Neuronal stem cell (in vitro differentiated cells): ENCODE measurements at regions not wholly inside any gene's neighbourhood (a gene's known extent, or its start where the extent isn't known, plus 50 kb on each side); places are given as distances from the start of the nearest gene placed in this dataset.

ENCODE experiments used
- DNase-seq: peaks from one replicate; pipeline ENCODE4 v3.0.0-alpha.2; 2013; ENCODE audit warnings: low spot score
- H2AFZ ChIP-seq: one replicate; pipeline ENCODE4 v1.6.1; 2013; ENCODE audit warnings: mild to moderate bottlenecking, low read length, inconsistent platforms
- H2AK5ac ChIP-seq: 2 replicates; pipeline ENCODE4 v1.6.1; 2013; ENCODE audit warnings: low read depth, mild to moderate bottlenecking, inconsistent platforms, low read length, moderate library complexity, mixed read lengths
- H2BK120ac ChIP-seq: 2 replicates; pipeline ENCODE4 v1.6.1; 2013; ENCODE audit warnings: low read depth, mild to moderate bottlenecking, inconsistent platforms, low read length, moderate library complexity, mixed read lengths
- H2BK12ac ChIP-seq: one replicate; pipeline ENCODE4 v1.6.1; 2013; ENCODE audit warnings: low read length, inconsistent platforms
- H2BK15ac ChIP-seq: 2 replicates; pipeline ENCODE4 v1.6.1; 2013; ENCODE audit warnings: mild to moderate bottlenecking, low read length, inconsistent platforms, mixed read lengths
- H2BK5ac ChIP-seq: one replicate; pipeline ENCODE4 v1.6.1; 2013; ENCODE audit warnings: inconsistent platforms, mild to moderate bottlenecking, low read length, moderate library complexity
- H3K14ac ChIP-seq: one replicate; pipeline ENCODE4 v1.6.1; 2013; ENCODE audit warnings: low read length, inconsistent platforms
- H3K18ac ChIP-seq: 2 replicates; pipeline ENCODE4 v1.6.1; 2013; ENCODE audit warnings: low read length, inconsistent platforms
- H3K23ac ChIP-seq: 2 replicates; pipeline ENCODE4 v1.6.1; 2013; ENCODE audit warnings: low read depth, mild to moderate bottlenecking, mixed read lengths, low read length, inconsistent platforms; ENCODE audit not compliant: poor library complexity
- H3K27ac ChIP-seq: replicated peaks from 3 replicates; pipeline ENCODE4 v1.5.1; 2013; ENCODE audit warnings: low read length, inconsistent platforms
- H3K27me3 ChIP-seq, 3 experiments: 2 replicates each; pipeline ENCODE4 v1.6.1; 2013; ENCODE audit warnings: low read length in 3 of 3, mild to moderate bottlenecking in 2 of 3, inconsistent platforms in 1 of 3, low read depth in 1 of 3, mixed read lengths in 1 of 3, moderate library complexity in 1 of 3; ENCODE audit not compliant: control insufficient read depth in 3 of 3, insufficient read depth in 3 of 3
- H3K36me3 ChIP-seq, 2 donors: replicated peaks in 1 of 2; 2 replicates each; pipeline ENCODE4 v1.6.1; 2013; ENCODE audit warnings: low read length in 2 of 2; ENCODE audit not compliant: control insufficient read depth in 2 of 2, insufficient read depth in 2 of 2
- H3K4ac ChIP-seq: 2 replicates; pipeline ENCODE4 v1.6.1; 2013; ENCODE audit warnings: inconsistent platforms, mild to moderate bottlenecking, low read length, moderate library complexity
- H3K4me1 ChIP-seq, 2 donors: 1 replicate in 1 of 2; 2 replicates in 1 of 2; pipeline ENCODE4 v1.6.1; 2013; ENCODE audit warnings: low read length in 2 of 2, low read depth in 1 of 2; ENCODE audit not compliant: control insufficient read depth in 2 of 2, insufficient read depth in 1 of 2
- H3K4me2 ChIP-seq: one replicate; pipeline ENCODE4 v1.6.1; 2013; ENCODE audit warnings: mild to moderate bottlenecking, low read length, inconsistent platforms; ENCODE audit not compliant: insufficient read depth, poor library complexity, severe bottlenecking
- H3K4me3 ChIP-seq, 2 donors: 2 replicates each; pipeline ENCODE4 v1.5.1; 2013; ENCODE audit warnings: low read length in 2 of 2, mild to moderate bottlenecking in 2 of 2, inconsistent platforms in 1 of 2, moderate library complexity in 1 of 2
- H3K79me1 ChIP-seq: one replicate; pipeline ENCODE4 v1.6.1; 2013; ENCODE audit warnings: low read depth, mild to moderate bottlenecking, inconsistent platforms, low read length, moderate library complexity
- H3K9ac ChIP-seq: one replicate; pipeline ENCODE4 v1.6.1; 2013; ENCODE audit warnings: mild to moderate bottlenecking, low read depth, low read length, inconsistent platforms; ENCODE audit not compliant: poor library complexity
- H3K9me3 ChIP-seq, 2 donors: replicated peaks in 1 of 2; 2 replicates each; pipeline versions ENCODE3 to v1.6.1; 2013; ENCODE audit warnings: low read length in 2 of 2, mild to moderate bottlenecking in 2 of 2, inconsistent platforms in 1 of 2, low read depth in 1 of 2, mixed read lengths in 1 of 2, moderate library complexity in 1 of 2; ENCODE audit not compliant: control insufficient read depth in 2 of 2, insufficient read depth in 1 of 2
- H4K8ac ChIP-seq: one replicate; pipeline ENCODE4 v1.6.1; 2013; ENCODE audit warnings: low read depth, mild to moderate bottlenecking, inconsistent platforms, low read length, moderate library complexity
- H4K91ac ChIP-seq: one replicate; pipeline ENCODE4 v1.6.1; 2013; ENCODE audit warnings: low read length, low read depth, mild to moderate bottlenecking, inconsistent platforms; ENCODE audit not compliant: poor library complexity
- WGBS, 2 donors: extraction: QIAGEN DNeasy Blood & Tissue Kit; methylation state at CpG; one replicate each; pipeline ENCODE4 v1.1.7; 2013; ENCODE audit warnings: missing lambda C conversion rate in 2 of 2, mixed read lengths in 1 of 2; ENCODE audit not compliant: insufficient read length in 2 of 2, insufficient replicate concordance in 1 of 2; ENCODE audit errors: extremely low coverage in 2 of 2; 5-methylcytosine and 5-hydroxymethylcytosine counted together

DNA sequence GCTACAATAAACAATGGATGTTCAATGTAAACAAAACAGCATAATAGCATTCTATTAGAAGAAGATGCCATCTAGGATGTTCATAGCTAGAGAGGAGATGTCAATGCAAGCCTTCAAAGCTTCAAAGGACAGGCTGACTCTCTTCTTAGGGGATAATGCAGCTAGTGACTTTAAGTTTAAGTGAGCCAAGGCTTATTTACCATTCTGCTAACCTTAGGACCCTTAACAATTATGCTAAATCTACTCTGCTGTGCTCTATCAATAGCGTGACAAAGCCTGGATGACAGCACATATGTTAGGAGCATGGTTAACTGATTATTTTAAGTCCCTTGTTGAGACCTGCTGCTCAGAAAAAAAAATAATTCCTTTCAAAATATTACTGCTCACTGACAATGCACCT, 106.0 kb upstream of the SSTR1 start:
- no peaks in the 10 kb centered on the region for H3K36me3 ChIP-seq
- H2BK15ac ChIP-seq, result no peak overlapping the region
- no peaks in the 10 kb centered on the region for H3K79me1 ChIP-seq
- H3K27ac ChIP-seq, result no peak overlapping the region
- H3K4ac ChIP-seq, result no peak overlapping the region
- no peak overlapping the region for H2AK5ac ChIP-seq
- H2BK12ac ChIP-seq, result no peak overlapping the region
- no peak for DNase-seq
- no peaks in the 10 kb centered on the region for H3K4me1 ChIP-seq
- H2BK5ac ChIP-seq, result no peak overlapping the region
- no peak overlapping the region for H2BK120ac ChIP-seq
- no CpG with 5 or more reads among the region's 1 CpG for WGBS, 2 donors
- H4K91ac ChIP-seq, result no peak overlapping the region
- no peaks in the 10 kb centered on the region for H3K9me3 ChIP-seq
- H3K4me2 ChIP-seq, result no peak overlapping the region
- H3K23ac ChIP-seq, result no peak overlapping the region
- H4K8ac ChIP-seq, result no peak overlapping the region
- no peak overlapping the region for H3K4me3 ChIP-seq
- no peak overlapping the region for H3K18ac ChIP-seq
- no peaks in the 10 kb centered on the region for H3K27me3 ChIP-seq
- H2AFZ ChIP-seq, result no peak overlapping the region
- no peak overlapping the region for H3K14ac ChIP-seq
- H3K9ac ChIP-seq, result no peak overlapping the region

DNA sequence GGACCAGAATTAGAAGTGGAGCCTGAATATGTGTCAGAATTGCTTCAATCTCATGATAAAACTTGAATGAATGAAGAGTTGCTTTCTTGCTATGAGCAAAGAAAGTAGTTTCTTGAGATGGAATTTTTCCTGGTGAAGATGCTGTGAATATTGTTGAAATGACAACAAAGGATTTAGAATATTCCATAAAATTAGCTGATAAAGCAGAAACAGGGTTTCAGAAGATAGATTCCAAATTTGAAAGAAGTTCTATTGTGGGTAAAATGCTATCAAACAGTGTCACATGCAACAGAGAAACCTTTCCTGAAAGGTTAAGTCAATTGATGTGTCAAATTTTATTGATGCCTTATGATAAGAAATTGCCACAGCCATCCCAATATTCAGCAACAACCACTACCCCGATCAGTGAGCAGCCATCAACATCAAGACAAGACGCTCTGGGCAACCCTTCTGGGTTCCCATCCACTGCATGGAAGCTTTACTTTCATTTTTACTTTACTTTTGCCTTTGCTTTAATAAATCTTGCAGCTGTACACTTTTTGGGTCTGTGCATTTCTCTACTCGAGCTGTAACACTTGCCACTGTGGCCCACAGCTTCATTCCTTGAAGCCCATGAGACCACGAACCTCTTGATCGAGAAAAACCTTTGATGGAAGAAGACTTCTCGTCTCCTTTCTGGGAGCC, 104.0 kb upstream of the SSTR1 start:
- no peaks in the 10 kb centered on the region for H3K27me3 ChIP-seq
- no peaks in the 10 kb centered on the region for H3K79me1 ChIP-seq
- no peak overlapping the region for H3K4ac ChIP-seq
- no peak overlapping the region for H4K91ac ChIP-seq
- H3K4me3 ChIP-seq, result no peak overlapping the region
- H2AK5ac ChIP-seq, result no peak overlapping the region
- no peaks in the 10 kb centered on the region for H3K4me1 ChIP-seq
- no peak overlapping the region for H3K4me2 ChIP-seq
- no peak overlapping the region for H3K23ac ChIP-seq
- no peak overlapping the region for H3K27ac ChIP-seq
- H3K14ac ChIP-seq, result no peak overlapping the region
- no peak overlapping the region for H3K9ac ChIP-seq
- no peaks in the 10 kb centered on the region for H3K36me3 ChIP-seq
- no peak overlapping the region for H2BK15ac ChIP-seq
- DNase-seq, result no peak
- H3K9me3 ChIP-seq, result no peaks in the 10 kb centered on the region
- H2BK5ac ChIP-seq, result no peak overlapping the region
- H2AFZ ChIP-seq, result no peak overlapping the region
- WGBS, 2 donors, result no CpG with 5 or more reads among the region's 6 CpGs
- H2BK12ac ChIP-seq, result no peak overlapping the region
- no peak overlapping the region for H2BK120ac ChIP-seq
- no peak overlapping the region for H4K8ac ChIP-seq
- H3K18ac ChIP-seq, result no peak overlapping the region

DNA sequence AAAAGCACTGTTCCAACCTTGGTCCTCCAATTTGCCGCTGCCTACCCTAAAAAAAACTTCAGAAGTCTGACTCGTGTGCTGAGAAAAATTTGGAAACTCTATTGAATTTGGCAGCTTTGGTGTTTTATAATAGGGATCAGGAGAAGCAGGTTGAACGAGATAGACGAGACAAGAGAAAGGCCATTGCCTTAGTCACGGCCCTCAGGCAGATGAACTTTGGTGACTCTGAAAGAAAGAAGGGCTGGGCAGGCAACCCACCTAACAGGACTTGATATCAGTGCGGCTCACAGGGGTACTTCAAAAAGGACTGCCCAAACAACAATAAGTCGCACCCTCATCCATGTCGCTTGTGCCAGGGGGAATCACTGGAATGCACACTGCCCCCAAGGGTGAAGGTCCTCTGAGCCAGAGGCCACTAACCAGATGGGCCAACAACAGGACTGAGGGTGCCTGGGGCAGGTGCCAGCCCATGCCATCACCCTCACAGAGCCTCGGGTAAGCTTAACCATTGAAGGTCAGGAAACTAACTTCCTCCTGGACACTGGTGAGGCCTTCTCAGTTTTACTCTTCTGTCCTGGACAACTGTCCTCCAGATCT, 102.5 kb upstream of the SSTR1 start:
- no peak overlapping the region for H2AK5ac ChIP-seq
- no peaks in the 10 kb centered on the region for H3K4me1 ChIP-seq
- H4K8ac ChIP-seq, result no peak overlapping the region
- no peak overlapping the region for H3K4me2 ChIP-seq
- no peak overlapping the region for H2BK120ac ChIP-seq
- no peak overlapping the region for H3K4me3 ChIP-seq
- H3K9ac ChIP-seq, result no peak overlapping the region
- no peak overlapping the region for H2AFZ ChIP-seq
- H3K27me3 ChIP-seq, result no peaks in the 10 kb centered on the region
- WGBS, 2 donors, result no CpG with 5 or more reads among the region's 9 CpGs
- no peaks in the 10 kb centered on the region for H3K79me1 ChIP-seq
- H3K27ac ChIP-seq, result no peak overlapping the region
- H4K91ac ChIP-seq, result no peak overlapping the region
- H2BK5ac ChIP-seq, result no peak overlapping the region
- no peak overlapping the region for H3K4ac ChIP-seq
- H3K14ac ChIP-seq, result no peak overlapping the region
- DNase-seq, result no peak
- H2BK15ac ChIP-seq, result no peak overlapping the region
- no peaks in the 10 kb centered on the region for H3K36me3 ChIP-seq
- no peaks in the 10 kb centered on the region for H3K9me3 ChIP-seq
- H3K18ac ChIP-seq, result no peak overlapping the region
- no peak overlapping the region for H3K23ac ChIP-seq
- no peak overlapping the region for H2BK12ac ChIP-seq

DNA sequence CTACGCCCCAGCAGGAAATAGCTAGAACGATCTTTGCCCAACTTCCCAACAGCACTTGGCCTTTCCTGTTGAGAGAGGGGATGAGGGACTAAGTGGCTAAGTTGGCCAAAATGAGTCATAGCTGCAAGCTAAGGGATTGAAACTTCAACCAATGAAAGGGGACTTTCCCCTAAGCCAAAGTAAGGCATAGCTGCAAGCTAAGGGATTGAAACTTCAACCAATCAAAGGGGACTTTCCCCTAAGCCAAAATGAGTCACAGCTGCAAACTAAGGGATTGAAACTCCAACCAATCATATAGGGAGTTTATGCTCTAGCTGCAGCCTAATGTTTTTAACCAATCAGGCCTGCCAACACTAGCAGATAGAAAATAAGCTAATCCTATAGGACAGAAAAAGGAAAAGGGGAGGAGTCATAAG, 100.5 kb upstream of the SSTR1 start:
- Histone ChIP-seq H3K36me3 (no peaks in the 10 kb centered on the region), H4K8ac (no peak overlapping the region), H2BK5ac (no peak overlapping the region), H3K9ac (no peak overlapping the region), H3K14ac (no peak overlapping the region), H3K27me3 (no peaks in the 10 kb centered on the region), H2BK120ac (no peak overlapping the region), H3K4me3 (no peak overlapping the region), H3K79me1 (no peaks in the 10 kb centered on the region), H3K4me1 (no peaks in the 10 kb centered on the region), H2BK15ac (no peak overlapping the region), H2BK12ac (no peak overlapping the region), H3K4me2 (no peak overlapping the region), H3K27ac (no peak overlapping the region), H2AK5ac (no peak overlapping the region), H2AFZ (no peak overlapping the region), H4K91ac (no peak overlapping the region), H3K4ac (no peak overlapping the region), H3K18ac (no peak overlapping the region), H3K9me3 (no peaks in the 10 kb centered on the region), H3K23ac (no peak overlapping the region)
- DNase-seq, result no peak
- WGBS, 2 donors, result no CpG with 5 or more reads among the region's 2 CpGs
